Stimulated activated CD4-positive, alpha-beta T cell treated with anti-CD3 and anti-CD28 coated beads, Interleukin-1b, Interleukin-23, amount 100 ng/mL, for 48 hours (primary cell): ENCODE measurements at regions not wholly inside any gene's neighbourhood (a gene's known extent, or its start where the extent isn't known, plus 50 kb on each side); places are given as distances from the start of the nearest gene placed in this dataset.

Experiments used
- DNase-seq: peaks from one replicate; pipeline ENCODE4 v3.0.0-alpha.2; 2020

DNA sequence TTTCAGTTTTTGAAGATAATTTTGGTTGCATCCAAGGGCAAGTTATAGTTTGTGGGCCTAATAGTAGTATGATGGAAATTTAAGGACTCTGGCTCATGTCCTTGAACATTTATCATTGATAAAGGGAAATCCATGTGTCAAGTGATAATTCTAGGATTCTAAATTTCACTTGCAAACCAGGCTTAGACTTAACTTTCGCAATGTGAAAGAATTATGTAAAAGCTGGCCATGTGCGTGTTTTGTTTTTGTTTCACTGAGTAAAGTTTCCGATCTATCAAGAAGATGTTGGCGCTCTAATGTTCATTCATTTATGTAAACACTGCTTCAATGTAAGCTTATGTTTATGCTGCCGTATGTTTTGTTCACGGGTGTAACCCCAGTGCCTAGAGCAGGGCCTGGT, 302.0 kb downstream of the SOX4 start:
- no peak for DNase-seq

DNA sequence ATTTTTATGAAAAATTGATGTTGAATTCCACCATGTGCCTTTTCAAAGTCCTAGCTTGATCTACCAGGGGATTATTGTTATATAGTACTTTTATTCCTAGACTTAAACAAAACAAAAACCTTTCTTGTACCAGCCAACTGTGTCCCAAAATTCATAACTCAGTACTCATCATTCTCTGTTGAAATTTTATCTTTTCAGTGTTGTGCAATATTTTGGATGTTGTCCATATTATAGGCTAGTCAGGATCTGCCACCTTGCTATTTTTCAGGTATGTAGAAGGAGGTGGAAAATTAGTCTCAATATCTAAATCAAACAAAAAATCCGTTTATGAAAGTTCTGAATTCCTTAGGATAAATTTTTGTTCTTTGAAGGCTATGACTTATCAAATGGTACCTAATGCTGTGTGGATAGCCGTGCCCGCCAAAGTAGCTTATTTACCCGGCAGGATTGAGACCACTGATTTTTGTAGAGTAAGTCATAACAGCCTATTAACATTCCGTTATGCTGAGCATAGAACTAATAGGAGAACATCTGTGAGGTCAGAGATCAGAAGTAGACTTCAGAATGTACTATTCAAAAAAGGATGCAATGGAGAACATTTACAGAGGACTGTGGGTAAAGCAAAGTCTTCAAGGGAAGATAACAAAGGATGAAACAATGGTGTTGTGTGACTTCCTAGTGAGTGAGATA, 304.7 kb downstream of the SOX4 start:
- DNase-seq = no peak

DNA sequence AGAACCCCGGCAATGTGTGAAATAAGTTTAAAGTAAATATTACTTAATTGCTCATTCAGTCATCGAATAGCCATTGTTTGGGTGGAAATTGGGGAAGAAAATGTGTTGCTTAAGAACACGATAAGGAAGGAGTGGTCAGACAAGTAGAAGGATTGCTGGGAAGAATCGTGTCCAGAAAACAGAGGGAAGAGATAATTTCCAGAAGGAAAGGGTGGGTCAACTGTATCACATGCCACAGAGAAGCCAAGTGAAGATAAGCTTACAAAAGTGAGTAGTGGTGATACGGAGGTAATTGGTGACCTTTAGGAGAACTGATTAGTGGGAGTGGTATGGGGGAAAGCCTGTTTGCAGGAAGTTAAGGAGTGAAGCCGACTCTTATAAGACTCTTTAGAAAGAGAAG, 306.2 kb downstream of the SOX4 start:
- DNase-seq = no peak

DNA sequence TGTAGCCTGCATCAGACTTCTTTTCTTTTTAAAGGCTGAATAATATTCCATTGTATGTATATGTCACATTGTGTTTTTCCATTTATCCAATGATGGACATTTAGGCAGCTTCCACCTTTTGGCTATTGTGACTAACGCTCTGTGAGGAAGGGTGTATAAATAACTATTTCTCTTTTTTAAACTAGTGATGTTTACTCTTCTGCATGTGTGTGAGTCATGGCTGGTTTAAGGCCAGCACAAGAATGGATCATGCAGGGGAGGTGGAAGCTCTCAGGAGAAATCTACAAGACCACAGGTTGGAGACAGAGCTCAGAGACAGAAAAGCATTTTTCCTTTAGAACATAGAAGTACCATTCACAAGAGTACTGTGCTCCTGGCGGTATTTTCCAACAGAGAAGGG, 307.2 kb downstream of the SOX4 start:
- DNase-seq = no peak

DNA sequence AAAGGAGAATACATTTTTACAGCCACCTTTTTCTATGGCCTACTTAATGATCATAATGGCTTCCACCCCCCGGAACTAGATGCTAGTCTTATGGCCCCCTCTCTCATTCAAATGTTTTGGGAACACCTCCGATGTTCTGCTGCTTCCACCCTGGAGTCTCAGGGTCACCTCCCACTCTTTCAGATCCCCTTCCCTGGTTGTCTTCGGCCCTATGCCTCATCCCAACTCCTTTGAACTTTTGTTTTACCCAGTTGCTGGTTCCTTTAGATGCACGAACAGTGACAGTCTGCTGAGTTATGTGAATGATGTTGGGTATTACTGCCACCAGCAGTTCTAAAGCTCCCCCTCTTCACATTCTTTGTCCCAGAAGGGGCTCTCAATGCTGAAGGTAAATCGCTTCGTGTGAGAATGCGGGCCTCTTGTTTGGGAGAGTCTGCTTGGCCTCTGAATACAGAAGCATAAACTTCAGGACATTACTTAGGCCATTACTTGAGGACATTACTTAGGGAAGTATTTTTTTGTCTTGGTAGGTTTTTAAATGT, 309.1 kb downstream of the SOX4 start:
- no peak for DNase-seq

DNA sequence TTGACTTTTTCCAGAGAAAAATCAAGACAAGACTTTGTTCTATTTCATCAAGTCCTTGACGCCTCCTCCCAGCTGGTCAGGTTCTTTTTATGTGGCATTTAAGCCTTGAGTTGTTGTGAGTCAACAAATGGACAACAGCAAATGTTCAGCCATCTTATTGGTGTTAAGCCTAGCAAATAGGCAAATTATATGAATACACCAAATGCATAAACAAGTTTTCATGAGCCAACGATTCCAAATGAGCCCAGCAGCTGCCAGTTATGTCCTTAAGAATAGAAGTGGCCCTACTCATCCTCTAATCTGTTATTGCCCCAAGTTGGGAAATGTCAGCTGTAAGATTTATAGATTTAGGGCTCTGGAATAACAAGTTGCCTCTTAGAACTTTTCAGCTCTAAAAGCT, 312.0 kb downstream of the SOX4 start:
- DNase-seq = no peak

DNA sequence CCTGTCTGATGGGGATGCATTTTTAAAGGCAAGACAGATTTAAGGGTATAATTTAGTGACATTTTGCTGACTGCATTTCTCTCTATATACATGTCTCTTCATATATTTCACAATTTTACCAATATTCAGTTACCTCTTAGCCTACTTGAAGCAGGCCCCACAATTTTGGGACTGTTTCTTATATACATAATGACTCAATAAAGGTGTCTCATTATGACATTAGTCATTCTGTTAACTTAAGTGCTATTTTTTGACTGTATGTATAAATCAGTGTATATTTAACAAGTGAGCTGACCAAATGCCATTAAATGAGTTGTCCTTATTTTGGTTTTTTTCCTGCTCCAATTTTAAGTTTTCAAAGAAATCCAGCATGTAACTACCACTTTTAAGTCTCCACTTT, 313.3 kb downstream of the SOX4 start:
- no peak for DNase-seq

DNA sequence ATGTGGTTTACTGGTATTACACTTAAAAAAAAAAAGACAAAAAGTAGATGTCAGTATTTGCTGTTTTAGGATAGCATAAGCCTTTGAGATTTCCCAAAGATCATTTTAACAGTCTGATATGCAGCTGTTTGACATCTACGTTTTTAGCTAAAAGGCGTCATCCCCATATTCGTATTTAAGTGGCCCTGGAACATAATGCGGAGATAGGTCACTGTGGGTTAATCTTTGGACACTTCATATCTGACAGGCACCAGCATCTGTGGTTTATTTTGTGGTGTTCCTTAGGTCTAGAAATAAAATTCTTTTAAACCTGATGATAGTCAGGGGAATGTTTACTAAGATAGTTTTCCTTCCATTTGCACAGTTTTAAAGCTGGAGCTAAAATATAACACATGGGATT, 313.7 kb downstream of the SOX4 start:
- no peak for DNase-seq

DNA sequence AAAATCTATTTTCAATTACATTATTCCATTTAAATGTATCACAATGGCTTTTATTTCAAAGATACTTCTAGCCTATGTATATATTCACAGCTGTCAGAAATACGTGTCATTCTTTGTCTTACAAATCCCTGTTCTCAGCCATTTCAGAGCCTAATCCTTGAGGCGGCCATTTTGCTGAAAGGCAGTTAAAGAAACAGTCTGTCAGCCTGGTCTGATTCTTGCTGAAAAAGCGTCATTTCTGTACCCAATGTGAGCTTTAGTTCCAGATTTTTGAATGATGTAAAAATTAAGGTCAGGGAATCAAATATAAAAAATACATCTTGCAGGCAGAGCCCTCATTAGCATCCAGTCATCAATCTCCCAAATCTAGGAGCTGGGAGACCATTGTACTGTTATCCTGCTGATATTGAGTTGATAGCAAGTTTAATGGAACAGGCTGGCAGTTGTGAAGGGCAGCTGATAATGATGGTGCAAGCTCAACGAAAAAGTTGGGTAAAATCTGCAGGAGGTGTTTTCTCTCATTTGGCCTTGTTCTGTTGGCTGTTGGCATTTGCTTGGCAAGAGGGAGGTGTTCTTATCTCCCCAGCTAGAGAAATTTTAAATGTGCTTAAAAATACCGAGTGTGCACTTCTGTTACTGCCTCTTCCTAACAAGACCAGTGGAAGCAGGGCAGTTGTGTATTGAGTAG, 314.8 kb downstream of the SOX4 start:
- no peak for DNase-seq

DNA sequence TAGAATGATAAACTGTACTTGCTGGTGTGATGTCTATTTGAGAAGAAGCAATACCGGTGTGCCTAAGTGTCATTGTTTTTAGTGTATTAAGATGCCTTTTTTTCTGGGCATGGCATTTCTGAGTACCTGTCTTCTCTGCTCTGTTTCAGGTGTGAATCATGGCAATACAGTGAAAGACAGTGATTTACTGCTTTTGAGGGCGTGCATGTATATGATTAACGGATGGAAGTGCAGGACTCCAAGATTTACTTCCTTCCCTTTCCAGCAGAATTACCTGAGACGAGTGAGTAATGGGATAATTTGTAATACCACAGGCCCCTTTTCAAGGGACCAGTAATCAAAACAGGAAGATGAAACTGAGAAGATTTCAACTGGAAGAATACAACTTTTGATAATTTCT, 315.8 kb downstream of the SOX4 start:
- DNase-seq = no peak

DNA sequence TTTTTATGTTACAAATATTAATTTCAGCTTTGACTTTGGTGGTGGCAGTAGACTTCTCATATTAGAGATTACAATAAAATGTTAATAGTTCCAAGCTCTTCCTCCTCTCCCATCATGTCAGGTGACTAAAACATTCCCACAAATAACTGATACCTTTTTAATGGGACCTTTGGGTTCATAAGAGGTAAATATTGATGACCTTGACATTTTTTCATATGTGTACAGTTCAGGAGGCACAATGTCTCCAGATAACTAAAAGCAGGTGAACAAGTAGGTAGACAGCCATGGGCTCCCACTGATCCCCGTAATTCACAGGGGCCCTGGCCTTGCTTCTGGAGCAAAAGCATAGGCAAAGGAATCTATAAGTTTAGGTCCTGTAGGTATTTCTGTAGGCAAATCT, 317.7 kb downstream of the SOX4 start:
- no peak for DNase-seq

DNA sequence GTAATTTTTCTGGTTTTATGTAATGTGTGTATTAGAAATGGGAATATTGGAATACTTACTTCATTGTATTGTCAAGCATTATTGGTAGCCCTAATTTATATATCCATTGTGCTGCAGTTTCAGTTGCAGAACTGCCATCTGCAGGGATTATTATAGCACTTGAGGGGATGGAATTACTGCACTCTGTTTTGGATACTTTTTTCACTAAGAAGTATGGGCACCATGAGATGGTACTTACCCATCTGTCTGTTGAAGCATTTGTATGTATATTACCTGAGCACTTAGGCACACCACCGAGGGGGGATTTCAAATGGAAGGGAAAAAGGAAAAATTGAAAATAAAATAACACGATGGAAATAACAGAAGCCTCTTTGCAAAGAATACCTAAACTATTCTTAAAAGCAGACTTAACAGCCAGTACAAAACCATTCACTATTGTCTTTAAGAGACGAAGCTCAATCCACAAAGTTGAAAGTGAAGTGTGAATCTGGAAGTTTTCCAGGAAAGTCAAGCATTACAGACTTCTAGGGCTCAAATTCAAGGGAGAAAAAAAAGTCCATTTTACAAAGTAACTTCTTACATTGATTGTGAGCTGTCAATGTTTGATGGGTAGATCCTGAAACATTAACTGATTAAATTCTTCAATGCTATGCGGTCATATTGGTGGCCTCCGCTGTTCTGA, 318.7 kb downstream of the SOX4 start:
- no peak for DNase-seq

DNA sequence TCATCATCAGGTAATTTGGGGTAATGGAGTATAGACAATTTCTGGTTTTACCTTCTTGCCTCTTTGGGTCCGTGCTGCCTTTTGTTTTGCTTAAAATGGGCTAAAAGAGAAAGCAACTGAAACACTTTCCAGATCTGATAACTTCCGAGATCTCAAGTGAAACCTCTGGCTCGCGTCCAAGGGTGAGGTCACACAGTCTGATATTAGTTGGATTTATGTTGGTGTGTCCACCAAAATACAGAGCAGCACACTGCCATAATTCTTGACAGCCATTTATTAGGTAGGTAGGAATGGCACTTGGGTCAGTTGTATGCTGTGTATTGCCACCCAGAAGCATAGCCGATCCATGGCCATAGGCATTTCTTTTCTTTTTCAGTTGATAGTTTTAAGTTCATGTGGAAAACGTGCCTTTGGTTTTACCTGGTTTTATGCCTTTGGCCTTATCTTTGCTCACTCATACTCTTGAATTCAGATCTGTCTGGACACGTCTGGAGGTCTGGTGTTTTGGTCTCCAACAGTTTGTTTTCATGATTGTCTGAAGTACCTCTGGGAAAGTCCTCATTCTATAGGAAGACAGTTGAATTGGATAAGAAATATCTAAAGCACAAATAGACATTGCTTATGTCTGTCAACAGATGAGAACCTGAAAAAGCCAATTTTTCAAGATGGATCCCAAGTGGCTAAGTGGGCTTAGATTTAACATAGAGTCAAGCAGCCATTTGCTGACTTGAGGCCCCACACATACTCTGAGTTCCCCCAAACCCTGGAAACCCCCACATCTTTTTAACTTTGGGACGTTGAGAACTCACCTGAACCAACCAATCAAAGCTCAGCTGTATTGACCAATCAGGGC, 320.8 kb downstream of the SOX4 start:
- peak; percentile 63 for DNase-seq

DNA sequence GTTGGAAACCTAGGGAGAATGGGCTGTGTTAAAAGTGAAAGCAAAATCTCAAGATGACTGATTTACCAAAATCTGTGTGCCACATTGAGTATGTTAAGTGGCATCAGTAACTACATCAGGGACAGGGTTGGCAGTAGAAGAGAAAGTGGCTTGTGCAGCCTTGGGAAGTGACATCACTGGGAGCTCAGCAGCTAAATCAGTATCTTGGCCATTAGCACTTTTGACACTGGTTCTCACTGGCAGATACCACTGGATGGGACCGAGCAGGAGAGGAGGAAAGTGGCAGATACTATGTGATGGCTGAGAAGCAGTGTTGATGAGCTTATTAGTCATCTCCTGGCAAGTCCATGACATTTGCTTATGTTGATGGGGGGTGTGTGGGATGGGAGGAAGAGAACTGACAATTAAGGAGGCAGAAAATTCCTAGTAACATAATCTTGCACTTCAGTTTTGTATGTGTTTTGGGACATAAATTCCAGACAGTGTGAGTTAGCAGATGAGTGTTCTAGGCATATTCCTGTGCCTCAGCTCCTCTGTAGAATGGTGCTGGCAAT, 322.2 kb downstream of the SOX4 start:
- DNase-seq = no peak

DNA sequence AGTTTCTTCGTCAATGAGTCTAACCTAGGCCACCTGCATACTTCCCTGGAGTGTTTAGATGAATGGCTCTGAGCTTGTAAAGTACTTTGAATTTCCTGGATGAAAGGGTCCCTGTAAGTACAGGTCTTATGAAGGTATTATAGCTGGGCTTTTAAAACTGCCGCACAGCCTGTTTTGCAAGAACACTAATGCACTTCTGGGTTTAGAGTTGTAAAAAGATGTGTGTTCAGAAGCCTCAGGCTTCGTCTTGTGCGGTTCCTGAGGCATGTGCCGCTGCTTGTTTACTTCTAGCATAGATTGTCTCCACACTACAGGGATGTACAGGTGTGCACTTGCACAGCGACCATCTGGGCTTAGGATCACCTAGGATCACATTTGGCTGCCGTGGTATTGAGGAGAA, 324.5 kb downstream of the SOX4 start:
- DNase-seq = no peak

DNA sequence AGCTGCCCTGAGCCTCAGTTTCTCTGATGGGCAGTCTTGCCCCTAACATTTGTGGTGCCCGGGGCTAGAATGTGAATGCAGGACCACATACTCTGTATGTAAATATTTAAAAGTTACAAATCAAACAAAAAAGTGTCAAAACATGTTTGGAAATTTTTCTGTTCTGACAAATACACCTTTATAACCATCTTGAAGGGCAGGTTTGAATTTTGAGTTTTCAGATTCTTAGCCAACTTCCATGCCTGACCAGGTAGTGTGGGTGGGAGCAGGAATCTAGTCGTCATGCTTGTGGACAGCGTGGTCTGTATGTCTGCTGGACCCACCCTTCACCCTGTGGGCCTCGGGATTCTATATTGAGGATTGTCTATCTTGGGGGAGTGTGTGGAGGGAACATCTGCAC, 325.1 kb downstream of the SOX4 start:
- DNase-seq = no peak

DNA sequence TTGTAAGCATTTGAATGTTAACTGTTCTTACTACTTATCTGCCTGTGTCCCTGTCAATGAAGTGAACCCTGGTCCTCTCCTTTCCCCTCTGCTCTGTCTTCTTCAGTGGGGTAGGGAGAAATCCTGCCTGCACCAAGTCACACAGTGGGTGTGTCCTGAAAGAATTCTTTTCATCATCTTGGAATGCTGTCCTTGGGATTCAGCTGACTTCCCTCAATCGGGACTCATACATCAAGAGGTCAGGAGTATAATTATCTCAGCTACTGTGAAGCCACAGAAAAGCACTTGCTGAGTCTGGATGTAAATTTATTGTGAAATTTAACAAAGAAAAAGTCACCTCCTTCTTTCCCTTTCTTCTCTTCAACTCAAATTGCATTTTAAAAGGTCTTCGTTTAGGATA, 328.5 kb downstream of the SOX4 start:
- no peak for DNase-seq

DNA sequence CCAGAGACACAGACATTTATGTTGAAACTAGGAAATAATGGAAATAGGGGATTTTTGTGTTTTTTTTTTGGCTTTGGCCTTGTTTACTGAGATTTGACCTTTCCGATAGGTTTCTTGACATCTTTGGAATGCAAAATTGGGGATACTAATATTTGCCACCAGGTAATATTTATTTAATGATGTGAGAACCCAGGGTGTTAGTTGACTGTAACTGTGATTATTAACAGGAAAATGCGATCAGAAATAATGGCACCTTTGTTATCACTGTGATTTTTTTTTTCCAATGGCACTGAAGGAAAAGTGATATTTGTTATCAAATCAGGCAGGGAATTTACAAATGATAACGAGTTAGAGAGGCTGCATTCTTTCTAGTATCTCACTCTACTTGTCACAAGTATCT, 330.5 kb downstream of the SOX4 start:
- DNase-seq = no peak

DNA sequence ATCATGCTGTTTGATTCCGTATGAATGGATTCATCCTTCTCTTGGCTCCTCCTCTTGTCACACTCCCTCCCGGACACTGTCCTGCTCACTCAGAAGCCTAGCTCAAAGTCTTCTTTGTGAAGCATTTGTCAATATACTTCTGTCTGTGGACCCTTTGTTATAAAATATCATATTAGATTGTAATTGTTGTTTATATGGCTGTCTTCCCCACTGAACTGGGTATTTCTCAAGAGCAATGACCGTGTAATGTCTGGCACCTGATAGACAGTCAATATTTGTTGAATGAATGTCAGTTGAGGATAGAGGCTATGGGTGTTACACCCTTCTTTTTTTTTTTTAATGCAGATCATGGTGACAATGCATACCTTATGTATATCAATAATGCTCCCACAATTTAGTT, 335.3 kb downstream of the SOX4 start:
- DNase-seq = no peak

DNA sequence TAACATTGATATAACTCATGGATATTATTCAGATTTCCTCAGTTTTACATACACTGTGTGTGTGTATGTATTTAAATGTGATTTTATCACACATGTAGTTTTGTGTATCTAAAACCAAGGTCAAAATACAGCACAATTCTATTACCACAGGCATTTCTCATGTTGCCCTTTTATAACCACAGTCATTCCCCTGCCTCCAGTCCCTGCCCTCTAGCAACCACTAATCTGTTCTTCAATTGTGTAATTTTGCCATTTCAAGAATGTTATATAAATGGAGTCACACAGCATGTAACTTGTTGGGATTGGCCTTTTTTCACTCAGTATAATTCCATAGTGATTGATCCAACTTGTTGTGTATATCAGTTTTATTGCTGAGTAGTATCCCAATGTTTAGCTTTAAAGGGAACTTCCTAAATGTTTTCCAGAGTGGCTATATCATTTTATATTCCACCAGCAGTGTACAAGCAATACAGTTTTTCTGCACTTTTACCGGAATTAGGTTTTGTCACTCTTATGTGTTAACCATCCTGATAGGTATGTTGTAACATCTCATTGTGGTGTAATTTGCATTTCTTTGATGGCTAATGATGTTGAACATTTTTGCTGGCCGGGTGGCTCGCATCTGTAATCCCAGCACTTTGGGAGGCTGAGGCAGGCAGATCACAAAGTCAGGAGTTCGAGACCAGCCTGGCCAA, 338.2 kb downstream of the SOX4 start:
- DNase-seq = no peak

DNA sequence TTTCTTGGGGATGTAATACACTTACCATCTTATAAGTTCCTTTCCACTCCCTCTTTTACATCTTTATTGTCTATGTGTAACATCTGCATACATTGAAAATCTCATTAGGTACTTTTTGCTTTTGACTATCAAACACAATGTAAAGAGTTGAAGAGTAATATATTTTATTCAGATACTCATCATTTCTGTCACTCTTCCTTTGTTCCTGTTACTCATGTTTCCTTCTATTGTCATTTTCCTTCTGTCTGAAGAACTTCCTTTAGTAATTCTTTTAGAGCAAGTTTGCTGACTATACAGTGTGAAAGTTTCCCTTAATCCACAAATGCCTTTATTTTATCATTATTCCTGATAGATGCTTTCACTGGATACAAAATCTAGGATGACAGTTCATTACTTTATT, 339.8 kb downstream of the SOX4 start:
- no peak for DNase-seq

DNA sequence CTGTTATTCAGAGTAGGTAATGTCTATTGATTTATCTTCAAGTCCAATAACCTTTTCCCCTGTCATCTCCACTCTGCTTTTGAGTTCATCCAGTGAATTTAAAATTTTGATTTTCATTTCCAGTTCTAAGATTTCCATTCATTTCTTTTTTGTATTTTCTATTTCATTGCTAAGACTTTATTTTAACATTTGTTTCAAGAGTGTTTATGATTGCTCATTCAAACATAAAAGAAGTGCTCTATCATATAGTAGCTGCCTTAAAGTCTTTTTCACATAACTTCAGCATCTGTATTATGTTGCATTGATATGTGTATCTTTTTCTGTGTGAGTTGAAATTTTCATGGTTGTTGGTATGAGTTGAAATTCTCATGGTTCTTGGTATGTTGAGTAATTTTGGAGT, 341.6 kb downstream of the SOX4 start:
- no peak for DNase-seq
